ENCODE measurements at regions not wholly inside any gene's neighbourhood (a gene's known extent, or its start where the extent isn't known, plus 50 kb on each side); places are given as distances from the start of the nearest gene placed in this dataset.

- Histone ChIP-seq H3K36me3 (no peaks in the 10 kb centered on the region), H3K9me3 (ENCODE audit: severe bottlenecking) (no peaks in the 10 kb centered on the region), H3K27ac (no peak overlapping the region), H3K27me3 (ENCODE audit: insufficient read depth, low read depth, severe bottlenecking) (no peaks in the 10 kb centered on the region), H3K4me3 (ENCODE audit: low read depth, low read length) (no peak overlapping the region)
- DNase-seq = no peak
- no peak for TF ChIP-seq CTCF (IDR thresholded peaks at IDR 0.05; ENCODE audit: low read depth, low read length)
Observed at GRCh38 chr6:156400487-156400886, 376.7 kb upstream of the ARID1B start.

GRCh38 chr6:156398966-156399365 lies 378.2 kb upstream of the ARID1B start:
- Histone ChIP-seq H3K27ac (no peak overlapping the region), H3K36me3 (no peaks in the 10 kb centered on the region), H3K9me3 (ENCODE audit: severe bottlenecking) (no peaks in the 10 kb centered on the region), H3K4me3 (ENCODE audit: low read depth, low read length) (no peak overlapping the region), H3K27me3 (ENCODE audit: insufficient read depth, low read depth, severe bottlenecking) (no peaks in the 10 kb centered on the region)
- no peak for TF ChIP-seq CTCF (IDR thresholded peaks at IDR 0.05; ENCODE audit: low read depth, low read length)
- no peak for DNase-seq

- Histone ChIP-seq H3K9me3 (ENCODE audit: severe bottlenecking) (no peaks in the 10 kb centered on the region), H3K27ac (no peak overlapping the region), H3K4me3 (ENCODE audit: low read depth, low read length) (no peak overlapping the region), H3K27me3 (ENCODE audit: insufficient read depth, low read depth, severe bottlenecking) (no peaks in the 10 kb centered on the region), H3K36me3 (no peaks in the 10 kb centered on the region)
- TF ChIP-seq CTCF (IDR thresholded peaks at IDR 0.05; ENCODE audit: low read depth, low read length) = no peak
- DNase-seq = no peak
Observed at GRCh38 chr6:156398371-156398770, 378.8 kb upstream of the ARID1B start.

GRCh38 chr6:156396791-156397418 lies 380.3 kb upstream of the ARID1B start:
- no peak for TF ChIP-seq CTCF (IDR thresholded peaks at IDR 0.05; ENCODE audit: low read depth, low read length)
- Histone ChIP-seq H3K9me3 (ENCODE audit: severe bottlenecking) (no peaks in the 10 kb centered on the region), H3K36me3 (no peaks in the 10 kb centered on the region), H3K27me3 (ENCODE audit: insufficient read depth, low read depth, severe bottlenecking) (no peaks in the 10 kb centered on the region), H3K4me3 (ENCODE audit: low read depth, low read length) (no peak overlapping the region), H3K27ac (no peak overlapping the region)
- DNase-seq = no peak

DNA sequence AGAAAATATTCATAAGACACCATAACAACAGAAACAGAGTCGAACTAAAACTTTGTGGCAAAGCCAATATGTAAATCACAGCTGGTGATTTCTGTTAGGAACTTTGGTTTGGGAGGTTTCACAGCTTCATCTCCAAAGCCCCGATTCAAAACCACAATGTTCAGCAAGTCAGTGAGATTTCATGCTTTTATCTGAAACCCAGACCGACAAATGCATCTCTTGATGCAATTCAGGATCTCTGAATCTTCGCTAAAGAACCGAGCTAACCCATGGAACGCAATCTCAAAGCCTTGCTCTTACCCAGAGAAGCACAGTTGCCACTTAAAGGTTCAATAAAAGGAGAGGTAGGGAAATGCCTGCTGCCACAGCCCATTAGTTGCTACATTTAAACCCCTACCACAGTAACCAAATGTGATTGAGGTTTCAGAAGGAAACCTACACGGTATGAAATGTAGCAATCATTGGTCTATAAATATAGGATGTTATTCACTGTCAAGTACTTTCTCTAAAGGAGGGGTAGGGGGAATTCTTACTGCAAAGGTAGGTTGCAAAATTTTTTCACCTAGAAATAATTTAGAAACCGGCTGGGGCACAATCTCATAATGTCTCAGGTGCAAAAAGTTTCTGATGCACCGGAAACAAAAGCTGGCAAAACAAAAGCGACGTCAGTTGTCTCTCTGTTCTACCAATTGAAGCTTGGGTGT lies 381.0 kb upstream of the ARID1B start:
- TF ChIP-seq CTCF (IDR thresholded peaks at IDR 0.05; ENCODE audit: low read depth, low read length) = no peak
- H3K27me3 ChIP-seq (ENCODE audit: insufficient read depth, low read depth, severe bottlenecking) = no peaks in the 10 kb centered on the region
- H3K36me3 ChIP-seq = no peaks in the 10 kb centered on the region
- no peaks in the 10 kb centered on the region for H3K9me3 ChIP-seq (ENCODE audit: severe bottlenecking)
- no peak overlapping the region for H3K27ac ChIP-seq
- no peak for DNase-seq
- no peak overlapping the region for H3K4me3 ChIP-seq (ENCODE audit: low read depth, low read length)

Measured in WERI-Rb-1 (cell line).